Breast epithelium (tissue), 3 donors: ENCODE measurements at regions not wholly inside any gene's neighbourhood (a gene's known extent, or its start where the extent isn't known, plus 50 kb on each side); places are given as distances from the start of the nearest gene placed in this dataset.

Experiments used
- POLR2AphosphoS5 ChIP-seq, 3 donors: sonication (generic); formaldehyde crosslinking; IDR thresholded peaks; one replicate each; pipeline ENCODE4 v1.6.1; 2017; ENCODE audit warnings: antibody characterized with exemption in 3 of 3
- TF ChIP-seq, protein P1 (sequence below), 3 donors: fragments of 450-650 bp; IDR thresholded peaks; one replicate each; pipeline ENCODE4 v1.5.1; 2016 to 2017; ENCODE audit warnings: antibody characterized with exemption in 3 of 3, mild to moderate bottlenecking in 3 of 3, moderate library complexity in 3 of 3

DNA sequence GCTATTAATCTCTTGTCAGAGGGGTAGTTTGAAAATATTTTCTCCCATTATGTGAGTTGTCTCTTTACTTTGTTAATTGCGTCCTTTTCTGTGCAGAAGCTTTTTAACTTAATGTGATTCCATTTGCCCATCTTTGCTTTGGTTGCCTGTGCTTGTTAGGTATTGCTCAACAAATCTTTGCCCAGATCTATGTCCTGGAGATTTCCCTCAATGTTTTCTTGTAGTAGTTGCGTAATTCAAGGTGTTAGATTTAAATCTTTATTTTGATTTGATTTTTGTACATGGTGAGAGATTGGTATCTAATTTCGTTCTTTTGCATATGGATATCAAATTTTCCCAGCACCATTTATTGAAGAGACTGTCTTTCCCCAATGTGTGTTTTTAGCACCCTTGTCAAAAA lies 567.2 kb downstream of the DNAJB9 start:
- TF ChIP-seq, protein P1, sequence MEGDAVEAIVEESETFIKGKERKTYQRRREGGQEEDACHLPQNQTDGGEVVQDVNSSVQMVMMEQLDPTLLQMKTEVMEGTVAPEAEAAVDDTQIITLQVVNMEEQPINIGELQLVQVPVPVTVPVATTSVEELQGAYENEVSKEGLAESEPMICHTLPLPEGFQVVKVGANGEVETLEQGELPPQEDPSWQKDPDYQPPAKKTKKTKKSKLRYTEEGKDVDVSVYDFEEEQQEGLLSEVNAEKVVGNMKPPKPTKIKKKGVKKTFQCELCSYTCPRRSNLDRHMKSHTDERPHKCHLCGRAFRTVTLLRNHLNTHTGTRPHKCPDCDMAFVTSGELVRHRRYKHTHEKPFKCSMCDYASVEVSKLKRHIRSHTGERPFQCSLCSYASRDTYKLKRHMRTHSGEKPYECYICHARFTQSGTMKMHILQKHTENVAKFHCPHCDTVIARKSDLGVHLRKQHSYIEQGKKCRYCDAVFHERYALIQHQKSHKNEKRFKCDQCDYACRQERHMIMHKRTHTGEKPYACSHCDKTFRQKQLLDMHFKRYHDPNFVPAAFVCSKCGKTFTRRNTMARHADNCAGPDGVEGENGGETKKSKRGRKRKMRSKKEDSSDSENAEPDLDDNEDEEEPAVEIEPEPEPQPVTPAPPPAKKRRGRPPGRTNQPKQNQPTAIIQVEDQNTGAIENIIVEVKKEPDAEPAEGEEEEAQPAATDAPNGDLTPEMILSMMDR (IDR thresholded peaks at IDR 0.05) = no peak
- TF ChIP-seq POLR2AphosphoS5 (IDR thresholded peaks at IDR 0.05) = no peak
